ENCODE measurements at regions not wholly inside any gene's neighbourhood (a gene's known extent, or its start where the extent isn't known, plus 50 kb on each side); places are given as distances from the start of the nearest gene placed in this dataset.
"Not testable (repeated sequence)": the region's sequence is repeated elsewhere in the genome, so short reads cannot be mapped to it uniquely, and the experiment has no call there.

DNA sequence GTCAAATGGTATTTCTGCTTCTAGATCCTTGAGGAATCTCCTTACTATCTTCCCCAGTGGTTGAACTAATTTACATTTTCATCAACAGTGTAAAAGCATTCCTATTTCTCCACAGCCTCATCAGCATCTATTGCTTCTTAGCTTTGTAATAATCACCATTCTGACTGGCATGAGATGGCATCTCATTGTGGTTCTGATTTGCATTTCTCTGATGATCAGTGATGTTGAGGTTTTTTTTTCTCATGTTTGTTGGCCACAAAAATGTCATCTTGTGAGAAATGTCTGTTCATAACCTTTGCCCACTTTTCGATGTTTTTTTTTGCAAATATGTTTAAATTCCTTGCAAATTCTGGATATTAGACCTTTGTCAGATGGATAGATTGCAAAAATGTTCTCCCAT, 797.3 kb downstream of the KCNA4 start:
- not testable (repeated sequence) for TF ChIP-seq EZH2 (IDR thresholded peaks at IDR 0.05; ENCODE audit: low read length, unreplicated experiment)
- TF ChIP-seq, protein P1, sequence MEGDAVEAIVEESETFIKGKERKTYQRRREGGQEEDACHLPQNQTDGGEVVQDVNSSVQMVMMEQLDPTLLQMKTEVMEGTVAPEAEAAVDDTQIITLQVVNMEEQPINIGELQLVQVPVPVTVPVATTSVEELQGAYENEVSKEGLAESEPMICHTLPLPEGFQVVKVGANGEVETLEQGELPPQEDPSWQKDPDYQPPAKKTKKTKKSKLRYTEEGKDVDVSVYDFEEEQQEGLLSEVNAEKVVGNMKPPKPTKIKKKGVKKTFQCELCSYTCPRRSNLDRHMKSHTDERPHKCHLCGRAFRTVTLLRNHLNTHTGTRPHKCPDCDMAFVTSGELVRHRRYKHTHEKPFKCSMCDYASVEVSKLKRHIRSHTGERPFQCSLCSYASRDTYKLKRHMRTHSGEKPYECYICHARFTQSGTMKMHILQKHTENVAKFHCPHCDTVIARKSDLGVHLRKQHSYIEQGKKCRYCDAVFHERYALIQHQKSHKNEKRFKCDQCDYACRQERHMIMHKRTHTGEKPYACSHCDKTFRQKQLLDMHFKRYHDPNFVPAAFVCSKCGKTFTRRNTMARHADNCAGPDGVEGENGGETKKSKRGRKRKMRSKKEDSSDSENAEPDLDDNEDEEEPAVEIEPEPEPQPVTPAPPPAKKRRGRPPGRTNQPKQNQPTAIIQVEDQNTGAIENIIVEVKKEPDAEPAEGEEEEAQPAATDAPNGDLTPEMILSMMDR (conservative IDR thresholded peaks at IDR 0.05; ENCODE audit: low read depth, low read length): not testable (repeated sequence)
